HepG2 (cell line): ENCODE measurements at regions not wholly inside any gene's neighbourhood (a gene's known extent, or its start where the extent isn't known, plus 50 kb on each side); places are given as distances from the start of the nearest gene placed in this dataset.

Experiments used
- ATAC-seq: fragments of 200-7000 bp; cut with Tn5 transposase; 3 replicates; pipeline ENCODE4 v1.9.1; 2020; ENCODE audit warnings: mild to moderate bottlenecking, moderate library complexity
- BruUV-seq: library from RNA; stranded (reverse); fragments of 400-500 nt; replicated peaks from 2 replicates; lab custom pipeline; 2021; lab: Mats Ljungman, UMichigan
- CTCF ChIA-PET: fragments of 300-600 bp; formaldehyde crosslinking; extraction: SDS; loops from one replicate; lab custom pipeline; 2021; ENCODE audit warnings: low total read pairs, inconsistent platforms, low intra/inter-chr PET ratio; lab: Yijun Ruan, JAX
- POLR2A ChIA-PET: fragments of 350-600 bp; sonication (Branson Sonifier 250); formaldehyde crosslinking; loops from one replicate; lab custom pipeline; 2020; ENCODE audit warnings: antibody characterized with exemption, inconsistent platforms; lab: Yijun Ruan, JAX
- DNase-seq: peaks from one replicate; pipeline ENCODE4 v3.0.0-alpha.2; 2015; ENCODE audit warnings: low spot score
- FAIRE-seq: peaks from 3 replicates; lab custom pipeline; 2011; peaks lifted over from hg19 to GRCh38; lab: Jason Lieb, UNC
- H2AFZ ChIP-seq: one replicate; pipeline ENCODE4 v1.6.1; 2011; ENCODE audit warnings: low read length, inconsistent platforms
- H3K27ac ChIP-seq: fragments of 300-600 bp; 3 replicates; pipeline ENCODE4 v1.8.0; 2011; ENCODE audit warnings: mixed run types, mild to moderate bottlenecking, mixed read lengths, low read length, inconsistent platforms; ENCODE audit not compliant: insufficient read depth; ENCODE audit errors: extremely low read length
- H3K27me3 ChIP-seq, 2 experiments: fragments of 200-600 bp in 1 of 2; 2 replicates in 1 of 2; 3 replicates in 1 of 2; pipeline versions ENCODE4 v1.6.0 to v1.8.0; 2011; ENCODE audit warnings: low read length in 2 of 2, mild to moderate bottlenecking in 2 of 2, moderate library complexity in 2 of 2, inconsistent platforms in 1 of 2; ENCODE audit not compliant: insufficient read depth in 2 of 2, control insufficient read depth in 1 of 2
- H3K36me3 ChIP-seq, 2 experiments: fragments of 200-600 bp in 1 of 2; replicated peaks in 1 of 2; 2 replicates in 1 of 2; 3 replicates in 1 of 2; pipeline versions ENCODE4 v1.5.1 to v1.8.0; 2011; ENCODE audit warnings: low read length in 2 of 2, inconsistent platforms in 1 of 2; ENCODE audit not compliant: insufficient read depth in 2 of 2, control insufficient read depth in 1 of 2
- H3K4me1 ChIP-seq: 2 replicates; pipeline ENCODE4 v1.5.1; 2012; ENCODE audit warnings: low read length, inconsistent platforms; ENCODE audit not compliant: insufficient read depth
- H3K4me2 ChIP-seq: 2 replicates; pipeline ENCODE4 v1.6.0; 2011; ENCODE audit warnings: low read depth, low read length, inconsistent platforms
- H3K4me3 ChIP-seq, 3 experiments: fragments of 200-600 bp in 1 of 3; sonication (generic), shearing (Covaris generic) in 1 of 3; replicated peaks in 1 of 3; 2 replicates each; pipeline ENCODE4 v1.5.1; 2011 to 2016; ENCODE audit warnings: low read length in 3 of 3, inconsistent platforms in 2 of 3, low read depth in 2 of 3, mild to moderate bottlenecking in 2 of 3, control low read depth in 1 of 3, mixed read lengths in 1 of 3; ENCODE audit not compliant: insufficient read depth in 1 of 3
- H3K79me2 ChIP-seq: one replicate; pipeline ENCODE4 v1.6.1; 2011; ENCODE audit warnings: low read length, inconsistent platforms; ENCODE audit not compliant: insufficient read depth
- H3K9ac ChIP-seq: 2 replicates; pipeline ENCODE4 v1.6.0; 2011; ENCODE audit warnings: mild to moderate bottlenecking, low read depth, low read length, inconsistent platforms; ENCODE audit not compliant: insufficient read depth
- H3K9me3 ChIP-seq: 2 replicates; pipeline ENCODE4 v1.5.1; 2012; ENCODE audit warnings: mild to moderate bottlenecking, low read length
- H4K20me1 ChIP-seq: 2 replicates; pipeline ENCODE4 v1.6.0; 2011; ENCODE audit warnings: inconsistent platforms, mild to moderate bottlenecking, low read length, moderate library complexity; ENCODE audit not compliant: insufficient read depth
- ATF5 ChIP-seq: sonication (generic); formaldehyde crosslinking; IDR thresholded peaks from 2 replicates; pipeline ENCODE4 v1.4.0; 2020; ENCODE audit warnings: mild to moderate bottlenecking, low read depth, missing genetic modification reagents
- CAMTA2 ChIP-seq: sonication (generic); formaldehyde crosslinking; IDR thresholded peaks from 2 replicates; pipeline ENCODE4 v1.4.0; 2020; ENCODE audit warnings: mild to moderate bottlenecking, missing genetic modification reagents, borderline replicate concordance
- HOXA3 ChIP-seq: sonication (generic); formaldehyde crosslinking; IDR thresholded peaks from 2 replicates; pipeline ENCODE4 v1.5.0; 2020; ENCODE audit warnings: missing genetic modification reagents
- KDM6A ChIP-seq: IDR thresholded peaks from 2 replicates; pipeline ENCODE4 v1.6.1; 2016; ENCODE audit warnings: low read depth
- MAFF ChIP-seq: IDR thresholded peaks from 2 replicates; pipeline ENCODE4 v1.6.1; 2011; ENCODE audit warnings: low read depth, low read length, improper control_type of control experiment
- NCOR1 ChIP-seq: fragments of 200-600 bp; sonication (generic); IDR thresholded peaks from 2 replicates; pipeline ENCODE4 v1.7.0; 2017; ENCODE audit warnings: antibody characterized with exemption, low read length, borderline replicate concordance
- TRAFD1 ChIP-seq: sonication (generic); formaldehyde crosslinking; IDR thresholded peaks from 2 replicates; pipeline ENCODE4 v1.5.1; 2020; ENCODE audit warnings: missing genetic modification reagents, mild to moderate bottlenecking, borderline replicate concordance
- ZBTB14 ChIP-seq: sonication (generic); formaldehyde crosslinking; IDR thresholded peaks from 2 replicates; pipeline ENCODE4 v1.4.0; 2020; ENCODE audit warnings: missing genetic modification reagents
- ZFP82 ChIP-seq: sonication (generic); formaldehyde crosslinking; IDR thresholded peaks from 2 replicates; pipeline ENCODE4 v1.5.1; 2020; ENCODE audit warnings: mild to moderate bottlenecking, missing genetic modification reagents, borderline replicate concordance
- ZNF354B ChIP-seq: sonication (generic); formaldehyde crosslinking; IDR thresholded peaks from 2 replicates; pipeline ENCODE4 v1.8.0; 2022; ENCODE audit warnings: mild to moderate bottlenecking, missing genetic modification reagents
- ZNF362 ChIP-seq: sonication (generic); formaldehyde crosslinking; IDR thresholded peaks from 2 replicates; pipeline ENCODE4 v1.4.0; 2020; ENCODE audit warnings: missing genetic modification reagents, mild to moderate bottlenecking, borderline replicate concordance
- ZNF773 ChIP-seq: sonication (generic); formaldehyde crosslinking; IDR thresholded peaks from 2 replicates; pipeline ENCODE4 v1.4.0; 2020; ENCODE audit warnings: missing genetic modification reagents, borderline replicate concordance
- ZNF800 ChIP-seq: sonication (generic); formaldehyde crosslinking; IDR thresholded peaks from 2 replicates; pipeline ENCODE4 v1.4.0; 2020; ENCODE audit warnings: missing genetic modification reagents
- WGBS: methylation state at CpG from one replicate; pipeline ENCODE4 v1.1.6; 2017; ENCODE audit warnings: low lambda C conversion rate; 5-methylcytosine and 5-hydroxymethylcytosine counted together
- in situ Hi-C: cut with HindIII; loops from 2 replicates; pipeline ENCODE4 v1.10.0; 2017; ENCODE audit warnings: low pct_unique_long_range_greater_than_20kb; ENCODE audit not compliant: extremely low pct_ligation_motif_present
- intact Hi-C: fragments of 100-400 bp; cut with micrococcal nuclease; formaldehyde crosslinking; loops from one replicate; pipeline ENCODE4 v1.10.0; 2022; ENCODE audit not compliant: unreplicated experiment

GRCh38 chr4:163810755-163811154, 316.3 kb downstream of the TMA16 start:
- no peaks in the 10 kb centered on the region for H3K27me3 ChIP-seq
- no peak overlapping the region for H3K4me2 ChIP-seq
- H3K9ac ChIP-seq, result no peak overlapping the region
- no peaks in the 10 kb centered on the region for H3K36me3 ChIP-seq
- H2AFZ ChIP-seq, result no peak overlapping the region
- H3K4me1 ChIP-seq, result no peaks in the 10 kb centered on the region
- POLR2A ChIA-PET, result no interaction called here
- BruUV-seq, result no TSS peak
- no peak overlapping the region for H3K4me3 ChIP-seq
- H3K9me3 ChIP-seq, result no peaks in the 10 kb centered on the region
- no peak overlapping the region for H3K27ac ChIP-seq
- no peak for DNase-seq
- CTCF ChIA-PET, result no interaction called here
- ATAC-seq, result no peak
- no peaks in the 10 kb centered on the region for H3K79me2 ChIP-seq
- H4K20me1 ChIP-seq, result no peaks in the 10 kb centered on the region
- no peak for TF ChIP-seq ZFP82 (CRISPR knock-in tag)
- no peak for TF ChIP-seq ZNF773 (CRISPR knock-in tag)
- no peak for TF ChIP-seq ZNF354B
- no peak for TF ChIP-seq TRAFD1 (CRISPR knock-in tag)
- TF ChIP-seq ZNF362 (CRISPR knock-in tag), result no peak
- TF ChIP-seq KDM6A (CRISPR knock-in tag), result no peak
- TF ChIP-seq, all 625 proteins: peak for 0
- in situ Hi-C loops (no loop called here), intact Hi-C loops (no loop called here)
- FAIRE-seq, result no peak
- 0% methylated on average over 3 of the region's 3 CpGs for WGBS

- Histone ChIP-seq H3K4me3 (no peak overlapping the region), H3K79me2 (no peaks in the 10 kb centered on the region), H3K27ac (no peak overlapping the region), H3K9me3 (no peaks in the 10 kb centered on the region), H3K36me3 (no peaks in the 10 kb centered on the region), H3K27me3 (no peaks in the 10 kb centered on the region), H3K4me1 (no peaks in the 10 kb centered on the region), H3K9ac (no peak overlapping the region), H2AFZ (no peak overlapping the region), H4K20me1 (no peaks in the 10 kb centered on the region), H3K4me2 (no peak overlapping the region)
- 0% methylated on average over 2 of the region's 2 CpGs for WGBS
- in situ Hi-C loops, result no loop called here
- ChIA-PET POLR2A (no interaction called here), CTCF (no interaction called here)
- no peak for DNase-seq
- FAIRE-seq, result no peak
- no peak for ATAC-seq
- intact Hi-C loops, result no loop called here
- no TSS peak for BruUV-seq
- no peak for TF ChIP-seq MAFF
- no peak for TF ChIP-seq ATF5 (CRISPR knock-in tag)
- no peak for TF ChIP-seq HOXA3 (CRISPR knock-in tag)
- no peak for TF ChIP-seq ZNF800 (CRISPR knock-in tag)
- TF ChIP-seq ZBTB14 (CRISPR knock-in tag), result no peak
- no peak for TF ChIP-seq CAMTA2 (CRISPR knock-in tag)
- TF ChIP-seq NCOR1, result no peak
These were observed 321.3 kb downstream of the TMA16 start for GRCh38 chr4:163815776-163816175.
